ENCODE measurements at regions not wholly inside any gene's neighbourhood (a gene's known extent, or its start where the extent isn't known, plus 50 kb on each side); places are given as distances from the start of the nearest gene placed in this dataset.
"Not testable (repeated sequence)": the region's sequence is repeated elsewhere in the genome, so short reads cannot be mapped to it uniquely, and the experiment has no call there.

DNA sequence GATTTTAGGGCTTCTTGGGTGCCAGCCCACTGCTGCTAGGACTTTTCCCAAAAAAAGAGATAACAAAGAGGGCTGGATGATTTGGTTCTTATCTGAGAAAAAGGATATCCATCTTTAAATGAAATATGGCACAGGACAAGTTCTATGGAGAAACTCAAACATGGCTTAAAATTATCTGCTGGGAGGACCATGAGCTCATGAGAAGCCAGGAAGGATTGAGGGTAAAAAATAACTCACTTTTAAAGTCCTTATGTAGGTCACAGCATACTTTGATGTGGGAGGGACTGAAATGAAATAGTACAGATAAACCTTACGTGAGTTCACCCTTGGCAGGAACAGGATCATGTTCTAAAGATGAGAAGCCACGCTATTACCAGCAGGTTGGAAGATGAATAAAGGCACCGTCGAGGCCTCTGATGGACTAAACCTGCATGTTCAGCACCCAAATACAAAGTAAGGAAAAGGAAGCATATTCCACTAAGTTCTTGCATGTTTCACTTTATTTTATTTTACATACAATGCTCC, 369.2 kb upstream of the KLF6 start:
- DNase-seq (ENCODE audit: low spot score): no peak

DNA sequence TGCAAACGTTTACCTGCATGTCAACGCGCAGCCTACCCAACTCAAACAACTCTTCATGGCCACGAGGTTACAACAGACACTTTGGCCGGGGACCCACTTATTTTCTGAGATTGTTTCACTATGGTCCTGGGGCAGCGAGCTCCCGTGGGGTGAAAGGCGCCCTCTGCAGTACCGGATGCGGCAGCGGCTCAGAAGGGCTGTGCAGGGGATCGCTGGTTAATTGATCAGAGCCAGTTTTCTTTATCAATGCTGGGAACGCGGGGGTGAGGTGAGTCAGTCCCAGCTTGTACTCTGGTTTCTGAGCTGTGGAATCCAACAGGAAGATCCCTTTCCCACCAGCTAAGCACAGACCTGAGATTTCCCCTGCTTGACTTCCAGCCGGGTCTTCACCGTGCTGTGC, 366.5 kb upstream of the KLF6 start:
- DNase-seq (ENCODE audit: low spot score): no peak

DNA sequence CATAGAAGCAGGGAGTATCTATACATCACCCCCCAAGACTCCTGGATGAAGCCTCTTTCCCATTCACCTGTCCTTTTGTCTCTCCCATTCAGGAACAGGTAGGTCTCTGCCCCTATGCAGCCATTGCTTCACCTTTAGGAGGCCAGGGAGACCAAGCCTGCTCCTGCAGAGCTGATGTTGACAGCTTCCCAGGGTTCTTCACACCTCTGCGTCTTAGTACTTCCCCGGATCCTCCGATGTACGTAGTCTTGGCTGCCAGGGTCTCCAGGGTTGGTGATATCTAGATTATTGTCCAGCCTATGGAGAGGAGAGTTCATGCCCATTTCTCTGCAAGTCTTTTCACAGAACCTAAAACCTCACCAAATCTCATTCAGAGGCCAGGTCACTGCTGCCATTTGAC, 365.7 kb upstream of the KLF6 start:
- no peak for DNase-seq (ENCODE audit: low spot score)

GRCh38 chr10:4149460-4149859, 364.5 kb upstream of the KLF6 start:
- DNase-seq (ENCODE audit: low spot score): not testable (repeated sequence)

- DNase-seq (ENCODE audit: low spot score): no peak
Observed at GRCh38 chr10:4147245-4147644, 362.2 kb upstream of the KLF6 start.

DNA sequence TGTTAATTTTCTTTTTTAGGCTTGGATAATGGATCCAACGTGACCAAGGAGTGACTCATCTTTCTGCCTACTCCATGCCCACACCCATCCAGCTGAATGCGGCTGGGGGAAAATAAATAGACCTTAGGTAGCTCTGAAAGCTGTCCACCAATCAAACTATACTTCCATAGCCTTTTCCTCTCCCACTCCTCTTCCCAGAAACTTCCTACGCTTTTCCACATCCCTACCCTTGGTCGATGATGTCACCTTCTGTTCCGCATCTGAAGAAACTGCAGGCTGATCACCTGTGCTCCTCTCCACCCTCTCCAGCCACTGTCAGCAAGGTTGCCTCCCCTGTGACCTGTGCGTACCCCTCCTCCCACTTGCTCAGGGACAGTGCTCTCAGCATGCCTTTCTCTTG, 359.8 kb upstream of the KLF6 start:
- no peak for DNase-seq (ENCODE audit: low spot score)

GRCh38 chr10:4141471-4141870, 356.5 kb upstream of the KLF6 start:
- no peak for DNase-seq (ENCODE audit: low spot score)

GRCh38 chr10:4138146-4138721, 353.2 kb upstream of the KLF6 start:
- DNase-seq (ENCODE audit: low spot score): no peak

- no peak for DNase-seq (ENCODE audit: low spot score)
Observed at GRCh38 chr10:4137299-4137698, 352.3 kb upstream of the KLF6 start.

GRCh38 chr10:4136121-4136520, 351.1 kb upstream of the KLF6 start:
- DNase-seq (ENCODE audit: low spot score): no peak

DNA sequence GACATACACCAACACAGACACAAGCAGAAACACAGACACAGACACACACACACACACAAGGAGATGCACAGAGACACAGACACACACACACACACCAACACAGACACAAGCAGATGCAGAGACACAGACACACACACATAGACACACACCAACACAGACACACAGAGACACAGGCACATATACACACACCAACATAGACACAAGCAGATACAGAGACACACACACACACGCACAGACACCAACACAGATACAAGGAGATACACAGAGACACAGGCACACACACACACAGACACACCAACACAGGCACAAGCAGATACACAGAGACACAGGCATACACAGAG, 347.2 kb upstream of the KLF6 start:
- DNase-seq (ENCODE audit: low spot score): no peak

GRCh38 chr10:4131407-4132215, 346.6 kb upstream of the KLF6 start:
- peak; percentile 81 for DNase-seq (ENCODE audit: low spot score)

DNA sequence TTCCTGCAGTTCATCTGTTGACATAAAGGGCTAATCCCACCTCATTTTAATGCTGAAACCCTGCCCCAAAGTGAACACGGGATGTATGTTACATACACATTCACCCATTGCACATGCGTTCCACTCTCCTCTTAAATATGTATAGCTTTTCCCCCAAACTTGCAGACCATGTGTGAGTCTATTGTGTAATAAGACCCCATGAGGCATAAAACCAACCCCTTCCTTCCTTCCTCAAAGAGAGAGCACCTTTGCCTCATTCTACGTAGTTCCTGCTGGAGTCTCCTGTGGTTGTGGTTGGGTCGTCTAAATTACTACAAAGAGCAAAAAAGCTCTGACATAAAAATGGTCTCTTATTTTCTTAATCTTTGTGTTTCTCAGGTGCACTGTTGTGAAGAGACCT, 345.7 kb upstream of the KLF6 start:
- DNase-seq (ENCODE audit: low spot score): peak; percentile 69

GRCh38 chr10:4129866-4130477, 345.0 kb upstream of the KLF6 start:
- DNase-seq (ENCODE audit: low spot score): no peak

DNA sequence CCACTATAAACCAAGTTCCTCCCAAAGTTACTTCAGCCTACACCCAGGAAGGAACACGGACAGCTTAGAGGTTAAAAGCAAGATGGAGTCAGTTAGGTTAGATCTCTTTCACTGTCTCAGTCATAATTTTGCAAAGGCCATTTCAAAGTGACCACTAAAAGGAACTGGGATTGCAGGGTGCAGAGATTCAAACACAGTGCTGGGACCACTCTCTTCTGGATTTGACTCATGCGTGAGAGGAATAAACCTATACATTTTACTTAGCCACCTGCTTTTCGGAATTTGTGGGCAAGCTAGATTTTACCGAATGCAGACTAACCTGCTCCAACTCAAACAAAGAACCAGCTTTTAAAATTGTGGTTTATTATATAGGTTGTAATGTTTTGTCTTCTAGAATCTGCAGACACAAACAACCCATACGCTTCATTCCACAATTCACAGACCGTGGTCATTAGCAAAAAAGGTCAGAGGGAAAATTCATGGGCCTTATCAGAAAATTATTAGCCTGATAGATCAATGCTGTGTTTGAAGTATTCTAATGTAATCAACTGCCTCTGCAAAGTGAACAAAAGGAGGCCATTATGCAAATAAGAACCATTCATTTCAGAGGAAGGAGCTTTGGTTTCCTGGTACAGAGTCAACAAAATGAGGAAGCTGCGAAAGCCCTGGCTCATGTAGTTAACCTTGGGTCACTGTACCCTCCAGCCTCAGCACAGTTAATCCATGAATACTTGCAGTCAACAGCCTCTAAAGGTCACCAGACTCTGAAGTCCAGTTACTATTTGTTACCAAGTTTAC, 342.7 kb upstream of the KLF6 start:
- DNase-seq (ENCODE audit: low spot score): peak; percentile 45

- DNase-seq (ENCODE audit: low spot score): no peak
Observed at GRCh38 chr10:4125776-4126175, 340.8 kb upstream of the KLF6 start.

GRCh38 chr10:4121502-4122380, 336.7 kb upstream of the KLF6 start:
- no peak for DNase-seq (ENCODE audit: low spot score)

DNA sequence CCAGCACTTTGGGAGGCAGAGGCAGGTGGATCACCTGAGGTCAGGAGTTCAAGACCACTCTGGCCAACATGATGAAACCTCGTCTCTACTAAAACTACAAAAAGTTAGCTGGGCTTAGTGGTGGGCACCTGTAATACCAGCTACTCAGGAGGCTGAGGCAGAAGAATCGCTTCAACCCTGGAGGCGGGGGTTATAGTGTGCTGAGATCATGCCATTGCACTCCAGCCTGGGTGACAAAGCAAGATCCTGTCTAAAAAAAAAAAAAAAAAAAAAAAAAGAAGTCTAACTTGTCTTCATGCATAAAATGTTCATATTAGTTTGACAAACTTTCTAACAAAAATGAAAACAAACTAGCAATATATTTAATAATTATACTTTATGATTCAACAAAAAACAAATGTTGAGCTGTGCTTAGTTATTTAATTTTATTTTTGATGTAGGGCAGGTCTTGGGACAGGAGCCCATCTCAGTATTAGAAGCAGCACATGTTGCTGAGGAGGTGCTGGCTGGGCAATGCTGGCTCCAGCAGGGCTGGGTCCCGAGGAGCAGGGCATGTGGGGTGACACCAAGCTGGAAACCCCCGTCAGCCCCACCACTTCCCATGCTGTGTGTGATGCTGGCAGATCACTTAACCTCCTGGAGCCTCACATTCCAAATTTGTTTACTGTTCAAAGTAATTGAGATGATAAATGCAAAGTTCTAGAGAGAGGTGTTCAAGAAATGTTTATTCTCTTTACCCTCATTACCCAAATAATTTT, 335.3 kb upstream of the KLF6 start:
- no peak for DNase-seq (ENCODE audit: low spot score)

DNA sequence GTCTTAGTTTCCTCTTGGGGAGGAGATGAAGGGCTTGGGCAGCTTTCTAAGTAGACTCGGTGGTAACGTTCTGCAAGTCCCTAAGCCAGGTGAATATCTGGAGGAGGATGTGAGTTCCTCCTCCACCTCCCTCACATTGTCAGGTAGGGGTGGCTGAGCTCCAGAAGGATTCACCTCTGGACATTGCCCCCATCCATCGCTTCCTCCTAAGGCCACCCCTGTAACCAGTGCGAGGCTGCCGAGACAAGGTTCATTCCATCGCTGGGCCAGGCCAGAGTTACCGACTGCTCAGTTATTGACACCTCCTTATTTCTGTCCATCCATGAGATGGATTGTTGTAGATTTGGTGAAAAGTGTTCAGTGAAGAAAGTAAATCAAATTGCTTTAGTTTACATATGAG, 334.1 kb upstream of the KLF6 start:
- no peak for DNase-seq (ENCODE audit: low spot score)

DNA sequence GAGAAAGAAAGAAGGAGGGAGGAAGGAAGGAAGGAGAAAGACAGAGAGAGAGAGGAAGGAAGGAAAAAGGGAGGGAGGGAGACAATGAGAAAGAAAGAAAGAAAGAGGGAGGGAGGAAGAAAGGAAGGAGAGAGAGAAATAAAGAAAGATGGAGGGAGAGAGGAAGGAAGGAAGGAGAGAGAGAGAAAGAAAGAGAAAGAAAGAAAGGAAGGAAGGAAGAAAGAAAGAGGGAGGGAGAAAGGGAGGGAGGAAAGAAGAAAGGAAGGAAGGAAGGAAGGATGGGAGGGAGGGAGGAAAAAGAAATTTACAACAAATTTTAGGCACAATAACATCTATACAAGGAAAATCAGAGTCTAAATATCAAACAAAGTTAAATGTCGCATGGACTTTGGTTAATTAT, 332.6 kb upstream of the KLF6 start:
- no peak for DNase-seq (ENCODE audit: low spot score)

GRCh38 chr10:4111643-4112042, 326.6 kb upstream of the KLF6 start:
- no peak for DNase-seq (ENCODE audit: low spot score)
